Posterior cingulate gyrus (tissue), 11 donors: ENCODE measurements at regions not wholly inside any gene's neighbourhood (a gene's known extent, or its start where the extent isn't known, plus 50 kb on each side); places are given as distances from the start of the nearest gene placed in this dataset.

Experiments
- DNase-seq, 10 donors: peaks; one replicate each; pipeline versions ENCODE4 v3.0.0 to v3.0.0-alpha.2; 2020 to 2021; ENCODE audit warnings: mixed read lengths in 3 of 10
- intact Hi-C: fragments of 100-400 bp; cut with DNase I; formaldehyde crosslinking; loops from one replicate; pipeline ENCODE4 v1.15.1; 2023

DNA sequence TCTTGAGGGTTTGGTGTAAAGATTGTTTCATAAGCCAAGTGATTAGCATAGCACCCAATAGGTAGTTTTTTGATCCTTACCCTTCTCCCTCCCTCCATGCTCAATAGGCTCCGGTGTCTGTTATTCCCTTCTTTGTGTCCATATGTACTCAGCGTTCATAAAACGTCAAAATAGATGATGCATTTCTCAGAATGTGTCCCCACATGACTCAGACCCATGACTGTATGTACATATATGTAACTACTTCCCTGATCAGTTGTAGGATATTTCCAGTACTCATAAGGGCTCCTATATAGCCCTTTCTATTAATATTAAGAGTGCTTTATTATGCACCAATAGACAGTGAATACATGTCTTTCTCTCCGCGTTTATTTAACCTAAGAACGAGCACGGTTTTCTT, 466.9 kb downstream of the KIF20B start:
- intact Hi-C loops = no loop called here
- no peak for DNase-seq

- intact Hi-C loops = no loop called here
These were observed 469.8 kb downstream of the KIF20B start for GRCh38 chr10:90171014-90171722.

DNA sequence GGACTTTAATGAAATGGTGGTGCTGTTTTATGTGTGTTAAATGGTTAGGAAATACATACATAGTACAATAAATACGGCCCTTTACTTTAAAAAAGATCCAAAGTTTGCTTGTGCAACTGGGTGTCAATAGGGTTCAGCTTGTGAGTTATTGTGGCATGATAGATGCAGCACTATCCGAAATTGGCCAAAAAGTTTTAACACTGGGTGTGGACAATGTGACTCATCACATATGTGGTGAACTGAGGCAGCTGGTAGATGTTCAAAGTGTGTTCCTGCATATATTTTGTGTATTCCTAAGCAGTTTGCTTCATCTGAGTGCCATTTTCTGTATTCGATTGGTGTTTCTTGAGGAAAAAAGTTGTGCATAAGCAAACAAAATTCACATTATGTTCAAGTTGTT, 473.1 kb downstream of the KIF20B start:
- intact Hi-C loops = no loop called here
- no peak for DNase-seq

More at GRCh38 chr10:90171014-90171722, 469.8 kb downstream of the KIF20B start:
- no peak for DNase-seq

DNA sequence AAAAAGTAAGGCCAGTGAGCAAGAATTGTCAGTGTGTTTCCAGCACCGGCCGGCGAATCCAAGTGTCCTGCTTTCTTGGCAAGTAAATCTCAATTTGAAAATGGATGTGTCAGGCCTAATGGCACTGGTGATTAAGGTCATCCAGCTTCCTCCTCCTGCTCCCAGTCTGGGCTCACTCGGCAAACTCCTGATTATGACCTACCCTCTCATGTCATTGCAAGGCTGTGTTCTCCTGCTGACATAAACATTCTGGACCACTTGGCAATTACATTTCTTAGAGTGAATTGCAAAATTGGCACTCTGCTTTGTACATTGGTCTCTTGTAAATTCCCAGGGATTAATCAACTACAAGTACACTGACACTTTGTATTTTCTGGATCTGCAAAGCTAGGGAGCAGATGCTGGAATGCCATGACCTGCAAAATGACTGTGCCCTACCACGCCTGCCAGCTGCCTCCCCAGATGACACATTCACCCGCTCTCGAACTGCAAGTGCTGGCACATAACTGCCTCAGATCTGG, 473.8 kb downstream of the KIF20B start:
- peak in 1 of 10 donors; percentile 44 for DNase-seq
- intact Hi-C loops = no loop called here

DNA sequence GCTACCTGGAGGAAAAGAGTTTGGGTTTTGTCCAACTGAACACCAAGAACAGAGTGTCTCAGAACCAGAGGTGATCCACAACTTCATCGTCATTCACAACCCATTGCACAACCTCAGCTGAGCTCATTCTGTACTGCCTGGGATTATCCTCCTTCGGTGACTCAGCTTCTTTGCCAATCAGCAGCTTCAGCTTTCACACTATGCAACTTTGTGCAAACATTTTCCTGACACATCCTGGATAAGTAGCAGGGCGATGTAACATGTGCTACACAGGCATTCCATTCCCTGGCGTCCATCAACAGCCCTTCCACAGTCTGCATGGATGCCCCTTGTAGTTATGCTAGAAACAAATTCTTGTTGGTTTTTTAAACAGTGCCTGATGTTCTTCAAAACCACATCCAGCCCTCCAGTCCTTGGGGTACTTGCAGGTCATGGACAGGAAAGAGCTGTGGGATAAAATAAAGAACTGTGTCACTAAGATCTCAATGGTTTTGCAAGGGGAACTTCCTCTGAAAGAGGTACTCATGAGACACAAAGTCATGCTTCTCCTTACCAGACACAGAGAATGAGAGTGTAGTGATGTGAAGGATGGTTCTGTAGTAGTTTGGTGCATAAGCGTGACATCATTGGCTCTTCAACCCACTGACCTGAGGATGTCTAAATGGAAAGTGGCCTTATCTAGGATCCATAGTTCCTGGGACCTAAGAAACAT, 478.5 kb downstream of the KIF20B start:
- no peak for DNase-seq
- intact Hi-C loops = no loop called here

DNA sequence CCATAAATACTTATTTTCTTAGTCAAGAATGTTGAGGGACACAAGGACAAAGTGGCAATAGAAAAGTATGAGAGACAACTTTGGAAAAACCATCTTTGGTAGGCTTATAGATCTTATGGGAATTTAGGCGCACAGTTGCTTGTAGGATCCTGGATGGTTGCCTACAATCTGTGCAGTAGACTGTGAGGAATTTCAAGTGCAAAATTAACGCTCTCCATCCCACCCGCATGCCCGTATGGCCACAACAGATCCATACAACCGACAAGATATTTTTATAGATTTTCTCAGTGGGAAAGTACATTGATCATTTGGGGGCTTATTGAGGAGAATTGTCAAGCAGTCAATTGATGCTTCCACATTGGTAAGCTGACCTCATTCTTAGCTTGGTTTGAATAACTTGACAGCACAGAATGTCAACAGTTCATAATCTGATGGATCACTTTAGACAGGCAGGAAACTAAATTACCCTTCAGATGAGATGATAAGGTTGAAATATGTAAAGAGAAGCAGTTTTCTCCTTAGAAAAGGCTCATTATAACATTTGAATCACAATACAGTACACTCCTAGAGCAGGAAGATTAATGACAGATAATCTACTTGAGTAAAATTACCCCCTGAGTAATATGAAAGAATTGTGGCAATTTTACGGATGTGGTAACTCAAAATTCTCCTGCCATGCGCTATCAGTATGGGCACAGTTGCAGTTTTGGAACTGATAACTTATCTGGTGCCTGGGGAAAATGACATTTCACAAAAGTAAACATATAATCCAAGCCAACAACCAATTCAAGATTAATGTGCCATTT, 479.7 kb downstream of the KIF20B start:
- DNase-seq = no peak
- intact Hi-C loops = no loop called here

GRCh38 chr10:90192825-90193224, 491.4 kb downstream of the KIF20B start:
- DNase-seq = no peak
- intact Hi-C loops = no loop called here

- intact Hi-C loops = no loop called here
These were observed 492.0 kb downstream of the KIF20B start for GRCh38 chr10:90193240-90193985.

GRCh38 chr10:90195288-90195840, 494.0 kb downstream of the KIF20B start:
- no peak for DNase-seq
- intact Hi-C loops = no loop called here

More at GRCh38 chr10:90193240-90193985, 492.0 kb downstream of the KIF20B start:
- no peak for DNase-seq

DNA sequence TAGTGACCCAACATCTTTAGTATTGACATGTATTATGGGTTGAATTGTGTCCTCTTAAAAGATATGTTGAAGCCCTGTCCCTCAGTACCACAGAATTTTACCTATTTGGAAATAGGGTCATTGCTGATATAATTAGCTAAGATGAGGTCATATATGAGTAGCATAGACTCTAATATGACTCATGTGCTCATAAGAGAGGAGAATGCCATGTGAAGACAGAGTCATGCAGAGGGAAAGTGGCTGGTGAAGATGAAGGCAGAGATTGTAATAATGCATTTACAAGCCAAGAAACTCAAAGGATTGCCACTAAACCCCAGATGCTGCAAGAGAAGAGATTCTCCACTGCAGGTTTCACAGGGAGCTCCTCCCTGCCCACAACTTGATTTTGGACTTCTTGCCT, 496.4 kb downstream of the KIF20B start:
- no peak for DNase-seq
- intact Hi-C loops = no loop called here

- no peak for DNase-seq
- intact Hi-C loops = no loop called here
These were observed 497.7 kb downstream of the KIF20B start for GRCh38 chr10:90199093-90199492.

- DNase-seq = no peak
- intact Hi-C loops = no loop called here
These were observed 498.1 kb downstream of the KIF20B start for GRCh38 chr10:90199513-90199912.

GRCh38 chr10:90204131-90204955, 503.0 kb downstream of the KIF20B start:
- intact Hi-C loops = no loop called here
- DNase-seq = no peak

- intact Hi-C loops = no loop called here
These were observed 503.5 kb downstream of the KIF20B start for GRCh38 chr10:90204956-90205314.

GRCh38 chr10:90205340-90205739, 503.9 kb downstream of the KIF20B start:
- DNase-seq = no peak
- intact Hi-C loops = no loop called here

More at GRCh38 chr10:90204956-90205314, 503.5 kb downstream of the KIF20B start:
- DNase-seq = no peak

- intact Hi-C loops = no loop called here
- DNase-seq = no peak
These were observed 512.0 kb downstream of the KIF20B start for GRCh38 chr10:90213346-90213745.

DNA sequence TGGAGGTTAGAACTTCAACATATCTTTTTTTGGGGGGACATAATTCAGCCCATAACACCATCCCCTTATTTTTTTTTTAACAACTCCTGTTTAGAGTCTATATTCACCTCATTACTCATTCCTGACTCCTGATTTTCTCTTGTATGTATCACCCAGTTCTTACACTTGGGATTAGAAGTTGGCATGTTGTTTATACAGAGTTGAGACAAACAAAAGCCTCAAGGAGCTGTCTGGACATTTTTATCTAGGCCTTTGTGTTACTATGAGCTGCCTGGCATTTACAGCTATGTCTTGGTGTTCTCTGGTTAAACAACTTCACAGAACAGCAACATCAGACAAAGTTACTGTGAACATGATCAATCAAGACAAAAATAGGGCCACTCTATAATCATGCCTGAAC, 517.5 kb downstream of the KIF20B start:
- intact Hi-C loops = no loop called here
- no peak for DNase-seq

GRCh38 chr10:90222372-90222771, 521.0 kb downstream of the KIF20B start:
- DNase-seq = no peak
- intact Hi-C loops = no loop called here

- no peak for DNase-seq
- intact Hi-C loops = no loop called here
These were observed 521.5 kb downstream of the KIF20B start for GRCh38 chr10:90222939-90223338.
